ENCODE measurements at regions not wholly inside any gene's neighbourhood (a gene's known extent, or its start where the extent isn't known, plus 50 kb on each side); places are given as distances from the start of the nearest gene placed in this dataset.
A peak's percentile ranks its signal among the peaks of the same experiment; 100 is the strongest.
"Not testable (repeated sequence)": the region's sequence is repeated elsewhere in the genome, so short reads cannot be mapped to it uniquely, and the experiment has no call there.

- 13 to 27% methylated on average over 12 to 40 of the region's 43 CpGs for WGBS, 2 donors
- no peak overlapping the region for H3K27ac ChIP-seq
- ATAC-seq (no peak), DNase-seq (peak in 2 of 4 donors; percentile 25 to 33)
- no peaks in the 10 kb centered on the region for H3K9me3 ChIP-seq
- peaks cover 63% of the 10 kb centered on the region for H3K4me1 ChIP-seq
- TF ChIP-seq, protein P1, sequence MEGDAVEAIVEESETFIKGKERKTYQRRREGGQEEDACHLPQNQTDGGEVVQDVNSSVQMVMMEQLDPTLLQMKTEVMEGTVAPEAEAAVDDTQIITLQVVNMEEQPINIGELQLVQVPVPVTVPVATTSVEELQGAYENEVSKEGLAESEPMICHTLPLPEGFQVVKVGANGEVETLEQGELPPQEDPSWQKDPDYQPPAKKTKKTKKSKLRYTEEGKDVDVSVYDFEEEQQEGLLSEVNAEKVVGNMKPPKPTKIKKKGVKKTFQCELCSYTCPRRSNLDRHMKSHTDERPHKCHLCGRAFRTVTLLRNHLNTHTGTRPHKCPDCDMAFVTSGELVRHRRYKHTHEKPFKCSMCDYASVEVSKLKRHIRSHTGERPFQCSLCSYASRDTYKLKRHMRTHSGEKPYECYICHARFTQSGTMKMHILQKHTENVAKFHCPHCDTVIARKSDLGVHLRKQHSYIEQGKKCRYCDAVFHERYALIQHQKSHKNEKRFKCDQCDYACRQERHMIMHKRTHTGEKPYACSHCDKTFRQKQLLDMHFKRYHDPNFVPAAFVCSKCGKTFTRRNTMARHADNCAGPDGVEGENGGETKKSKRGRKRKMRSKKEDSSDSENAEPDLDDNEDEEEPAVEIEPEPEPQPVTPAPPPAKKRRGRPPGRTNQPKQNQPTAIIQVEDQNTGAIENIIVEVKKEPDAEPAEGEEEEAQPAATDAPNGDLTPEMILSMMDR (IDR thresholded peaks at IDR 0.05): no peak
- no peak for TF ChIP-seq POLR2A (IDR thresholded peaks at IDR 0.05)
- H3K36me3 ChIP-seq (replicated peaks in 1 of 2; ENCODE audit: insufficient read depth in 1 of 2, low read depth in 2 of 2): no peaks in the 10 kb centered on the region
- intact Hi-C loops (cut with DNase I): no loop called here
- H3K4me3 ChIP-seq: no peak overlapping the region
- peaks cover 0 to 10% of the 10 kb centered on the region in 2 donors for H3K27me3 ChIP-seq
Observed at GRCh38 chr17:64779376-64780095, 117.4 kb upstream of the SMURF2 start.

DNA sequence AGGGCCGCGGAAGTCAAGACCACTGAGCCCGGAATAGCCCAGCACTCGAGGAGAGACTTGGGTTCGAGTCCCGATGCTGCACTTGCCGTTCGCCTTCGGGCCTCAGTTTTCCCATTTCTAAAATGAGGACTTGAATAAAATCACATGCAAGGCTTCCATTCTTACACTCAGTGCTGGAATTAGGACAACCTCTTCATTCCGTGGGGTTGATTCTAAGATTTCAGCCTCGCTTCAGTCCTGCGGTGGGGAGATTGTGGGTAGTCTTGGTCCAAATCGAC lies 116.9 kb upstream of the SMURF2 start:
- peaks cover 63% of the 10 kb centered on the region for H3K4me1 ChIP-seq
- H3K4me3 ChIP-seq; H3K36me3 ChIP-seq (replicated peaks in 1 of 2; ENCODE audit: insufficient read depth in 1 of 2, low read depth in 2 of 2); ATAC-seq; H3K27me3 ChIP-seq; DNase-seq; H3K9me3 ChIP-seq; intact Hi-C loops (cut with DNase I); H3K27ac ChIP-seq: not testable (repeated sequence)
- 17 to 33% methylated on average over 13 of the region's 13 CpGs for WGBS, 2 donors

GRCh38 chr17:64778240-64779097 lies 116.4 kb upstream of the SMURF2 start:
- intact Hi-C loops (cut with DNase I): no loop called here
- H3K27ac ChIP-seq: peak overlapping the region in 2 of 4 donors; percentile 30 to 63

GRCh38 chr17:64777415-64778239 lies 115.5 kb upstream of the SMURF2 start:
- Histone ChIP-seq H3K9me3 (no peaks in the 10 kb centered on the region), H3K4me3 (no peak overlapping the region), H3K27me3 (peaks cover 0 to 10% of the 10 kb centered on the region in 2 donors), H3K4me1 (peaks cover 63% of the 10 kb centered on the region), H3K36me3 (replicated peaks in 1 of 2; ENCODE audit: insufficient read depth in 1 of 2, low read depth in 2 of 2) (no peaks in the 10 kb centered on the region), H3K27ac (peak overlapping the region in 2 of 4 donors; percentile 30 to 63)
- ATAC-seq (peak; percentile 22), DNase-seq (peak; percentile 46 to 68 (median 58))
- intact Hi-C loops (cut with DNase I): no loop called here
- 7 to 21% methylated on average over 17 to 21 of the region's 21 CpGs for WGBS, 2 donors
- TF ChIP-seq, protein P1 (IDR thresholded peaks at IDR 0.05): no peak
- TF ChIP-seq POLR2A (IDR thresholded peaks at IDR 0.05): peak in 1 of 3 donors; percentile 10

More at GRCh38 chr17:64778240-64779097, 116.4 kb upstream of the SMURF2 start:
- Histone ChIP-seq H3K9me3 (no peaks in the 10 kb centered on the region), H3K4me1 (peaks cover 63% of the 10 kb centered on the region), H3K27me3 (peaks cover 0 to 10% of the 10 kb centered on the region in 2 donors), H3K36me3 (replicated peaks in 1 of 2; ENCODE audit: insufficient read depth in 1 of 2, low read depth in 2 of 2) (no peaks in the 10 kb centered on the region), H3K4me3 (no peak overlapping the region)
- TF ChIP-seq, protein P1 (IDR thresholded peaks at IDR 0.05): no peak
- TF ChIP-seq POLR2A (IDR thresholded peaks at IDR 0.05): no peak
- ATAC-seq: peak; percentile 36
- 10 to 29% methylated on average over 18 to 96 of the region's 107 CpGs for WGBS, 2 donors
- DNase-seq: peak; percentile 38 to 56 (median 47)
